K562 (cell line): ENCODE measurements at regions not wholly inside any gene's neighbourhood (a gene's known extent, or its start where the extent isn't known, plus 50 kb on each side); places are given as distances from the start of the nearest gene placed in this dataset.

Experiments used
- ATAC-seq: fragments of 200-7000 bp; cut with Tn5 transposase; 3 replicates; pipeline ENCODE4 v1.9.1; 2020; ENCODE audit warnings: moderate library complexity
- BruUV-seq: library from RNA; stranded (reverse); fragments of 400-500 nt; replicated peaks from 2 replicates; lab custom pipeline; 2021; lab: Mats Ljungman, UMichigan
- CTCF ChIA-PET: fragments of 300-600 bp; formaldehyde crosslinking; extraction: SDS; loops from one replicate; lab custom pipeline; 2021; ENCODE audit warnings: low intra/inter-chr PET ratio; lab: Yijun Ruan, JAX
- POLR2A ChIA-PET: fragments of 300-600, 350-650 bp; sonication (Branson Sonifier 250); formaldehyde crosslinking; extraction: SDS; loops from one replicate; lab custom pipeline; 2021; ENCODE audit warnings: antibody characterized with exemption, inconsistent platforms; lab: Yijun Ruan, JAX
- DNase-seq, 4 experiments: peaks; one replicate each; pipeline versions ENCODE4 v3.0.0 to v3.0.0-alpha.2; 2011 to 2018; ENCODE audit warnings: low spot score in 3 of 4, mixed read lengths in 3 of 4; ENCODE audit errors: extremely low read depth in 1 of 4
- FAIRE-seq: peaks from 2 replicates; lab custom pipeline; 2011; peaks lifted over from hg19 to GRCh38; lab: Jason Lieb, UNC
- H2AFZ ChIP-seq: 2 replicates; pipeline ENCODE4 v1.6.0; 2011; ENCODE audit warnings: low read depth, low read length, control low read depth, inconsistent platforms
- H3K27ac ChIP-seq: fragments of 200-600 bp; 3 replicates; pipeline ENCODE4 v1.8.0; 2011; ENCODE audit warnings: low read depth, mild to moderate bottlenecking, control low read depth, inconsistent platforms, low read length, moderate library complexity, mixed read lengths; ENCODE audit errors: extremely low read depth
- H3K27me3 ChIP-seq, 2 experiments: fragments of 300-600 bp in 1 of 2; 2 replicates in 1 of 2; 3 replicates in 1 of 2; pipeline versions ENCODE4 v1.6.0 to v1.8.0; 2011; ENCODE audit warnings: inconsistent platforms in 2 of 2, low read length in 2 of 2, mild to moderate bottlenecking in 1 of 2, mixed read lengths in 1 of 2, moderate library complexity in 1 of 2; ENCODE audit not compliant: control insufficient read depth in 2 of 2, insufficient read depth in 2 of 2
- H3K36me3 ChIP-seq: fragments of 300-600 bp; 3 replicates; pipeline ENCODE4 v1.8.0; 2011; ENCODE audit warnings: mild to moderate bottlenecking, low read length, inconsistent platforms; ENCODE audit not compliant: control insufficient read depth, insufficient read depth
- H3K4me1 ChIP-seq, 2 experiments: fragments of 200-600 bp in 1 of 2; replicated peaks in 1 of 2; 2 replicates in 1 of 2; 3 replicates in 1 of 2; pipeline versions ENCODE4 v1.5.1 to v1.8.0; 2011; ENCODE audit warnings: inconsistent platforms in 2 of 2, low read length in 2 of 2, mild to moderate bottlenecking in 1 of 2, mixed read lengths in 1 of 2, moderate library complexity in 1 of 2; ENCODE audit not compliant: control insufficient read depth in 2 of 2, insufficient read depth in 2 of 2
- H3K4me2 ChIP-seq: 2 replicates; pipeline ENCODE4 v1.6.1; 2011; ENCODE audit warnings: low read length, control low read depth, inconsistent platforms, mixed read lengths; ENCODE audit not compliant: insufficient read depth
- H3K4me3 ChIP-seq: fragments of 200-600 bp; sonication (generic), shearing (Covaris generic); 2 replicates; pipeline ENCODE4 v1.5.1; 2016; ENCODE audit warnings: control low read depth, inconsistent platforms
- H3K79me2 ChIP-seq: fragments of 200-600 bp; 3 replicates; pipeline ENCODE4 v1.8.0; 2011; ENCODE audit warnings: low read length, inconsistent platforms; ENCODE audit not compliant: control insufficient read depth, insufficient read depth
- H3K9ac ChIP-seq, 2 experiments: 2 replicates each; pipeline versions ENCODE4 v1.6.0 to v1.6.1; 2011; ENCODE audit warnings: low read depth in 2 of 2, low read length in 2 of 2, control low read depth in 1 of 2, inconsistent platforms in 1 of 2, mild to moderate bottlenecking in 1 of 2, mixed read lengths in 1 of 2; ENCODE audit not compliant: insufficient read depth in 1 of 2
- H3K9me1 ChIP-seq: one replicate; pipeline ENCODE4 v1.6.0; 2011; ENCODE audit warnings: inconsistent platforms, mild to moderate bottlenecking, low read length, moderate library complexity; ENCODE audit not compliant: control insufficient read depth, insufficient read depth
- H3K9me3 ChIP-seq: replicated peaks from 2 replicates; pipeline ENCODE4 v1.5.1; 2011; ENCODE audit warnings: low read depth, low read length, inconsistent platforms; ENCODE audit not compliant: control insufficient read depth, insufficient read depth
- H4K20me1 ChIP-seq: replicated peaks from 2 replicates; pipeline ENCODE4 v1.6.1; 2011; ENCODE audit warnings: low read length, inconsistent platforms, mixed read lengths; ENCODE audit not compliant: control insufficient read depth, insufficient read depth
- EWSR1 ChIP-seq: fragments of 450-650 bp; IDR thresholded peaks from 2 replicates; pipeline ENCODE4 v1.6.1; 2018; ENCODE audit warnings: borderline replicate concordance, mild to moderate bottlenecking, low read depth, moderate library complexity; ENCODE audit not compliant: partially characterized antibody
- HOXB6 ChIP-seq: fragments of 250-450 bp; sonication (Bioruptor Pico); IDR thresholded peaks from 2 replicates; pipeline ENCODE4 v1.5.1; 2022; ENCODE audit warnings: mild to moderate bottlenecking, borderline replicate concordance
- NFYB ChIP-seq: IDR thresholded peaks from 2 replicates; pipeline ENCODE4 v1.6.1; 2011; ENCODE audit warnings: mild to moderate bottlenecking, moderate library complexity; ENCODE audit not compliant: insufficient read length; ENCODE audit errors: extremely low read depth
- OTX1 ChIP-seq: fragments of 450-650 bp; formaldehyde crosslinking; IDR thresholded peaks from 2 replicates; pipeline ENCODE4 v1.4.0; 2022; ENCODE audit warnings: mild to moderate bottlenecking
- ZNF263 ChIP-seq: sonication (generic); formaldehyde crosslinking; IDR thresholded peaks from 2 replicates; pipeline ENCODE4 v1.8.0; 2022; ENCODE audit warnings: mild to moderate bottlenecking, missing genetic modification reagents, borderline replicate concordance
- WGBS: fragments of 100-300 bp; shearing (Covaris generic); methylation state at CpG from one replicate; pipeline ENCODE4 v1.1.6; 2016; ENCODE audit warnings: low coverage, mixed read lengths; ENCODE audit not compliant: insufficient coverage; ENCODE audit errors: missing lambda C conversion rate; 5-methylcytosine and 5-hydroxymethylcytosine counted together
- in situ Hi-C: fragments of 300-500 bp; cut with MboI; formaldehyde crosslinking; loops from 4 replicates; pipeline ENCODE4 v1.15.0; 2018; ENCODE audit warnings: inconsistent platforms, mixed read lengths
- intact Hi-C: fragments of 100-400 bp; cut with micrococcal nuclease; formaldehyde crosslinking; loops from 2 replicates; pipeline ENCODE4 v1.14.2; 2022
- TF ChIP-seq, protein P1 (sequence below): fragments of 450-650 bp; IDR thresholded peaks from 2 replicates; pipeline ENCODE4 v1.7.1; 2018; ENCODE audit warnings: mild to moderate bottlenecking, low read depth; ENCODE audit not compliant: partially characterized antibody
- TF ChIP-seq, protein P2 (sequence below): fragments of 150-350 bp; conservative IDR thresholded peaks from 2 replicates; pipeline ENCODE4 v1.6.1; 2014; ENCODE audit warnings: low read length
- TF ChIP-seq, protein P3 (sequence below): fragments of 250-450 bp; sonication (Bioruptor Pico); IDR thresholded peaks from 2 replicates; pipeline ENCODE4 v1.4.0; 2020

DNA sequence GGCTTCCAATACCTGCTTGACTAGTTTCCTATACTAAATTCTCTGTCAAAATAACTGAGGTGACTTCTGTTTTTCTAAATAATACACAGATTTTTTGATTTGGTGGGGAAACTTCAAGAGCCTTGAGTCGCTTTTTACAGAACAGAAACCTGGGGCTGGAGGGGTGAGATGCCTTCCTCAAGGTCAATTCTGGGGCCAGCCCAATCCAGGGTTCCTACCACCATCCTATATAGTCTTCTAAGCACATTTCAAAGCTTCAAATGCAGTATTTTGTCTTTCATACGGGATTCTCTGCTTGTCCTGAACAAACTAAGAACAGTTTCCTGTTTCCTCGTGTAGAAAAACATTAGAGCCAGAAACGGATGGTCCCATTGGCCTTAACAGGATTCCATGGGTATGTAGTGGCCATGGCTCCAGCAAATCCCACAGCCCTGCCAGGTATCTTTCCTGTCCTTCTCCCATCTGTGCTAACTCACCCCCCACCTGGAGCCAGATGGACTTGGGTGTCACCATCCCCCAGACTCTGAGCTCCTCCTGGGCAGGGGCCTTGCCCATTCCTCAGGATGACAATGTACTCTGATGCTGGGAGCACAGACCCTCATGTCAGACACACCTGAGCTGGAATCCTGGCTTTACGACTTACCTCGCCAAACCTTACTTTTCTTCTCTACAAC is 146.9 kb downstream of the KLF13 start:
- DNase-seq, result no peak
- in situ Hi-C loops, result no loop called here
- H3K79me2 ChIP-seq, result no peaks in the 10 kb centered on the region
- H3K9me1 ChIP-seq, result no peaks in the 10 kb centered on the region
- no peaks in the 10 kb centered on the region for H4K20me1 ChIP-seq
- no TSS peak for BruUV-seq
- no peak overlapping the region for H3K27ac ChIP-seq
- no peaks in the 10 kb centered on the region; a peak in 1 of 5 replicates for H3K4me1 ChIP-seq
- intact Hi-C loops, result no loop called here
- H3K27me3 ChIP-seq, result peaks cover 0 to 26% of the 10 kb centered on the region in 2 experiments; a peak in 2 of 5 replicates
- H3K9ac ChIP-seq, result no peak overlapping the region
- no peak for FAIRE-seq
- no peak overlapping the region for H3K4me2 ChIP-seq
- ATAC-seq, result no peak
- no peak overlapping the region for H3K4me3 ChIP-seq
- no peak overlapping the region for H2AFZ ChIP-seq
- no peaks in the 10 kb centered on the region for H3K36me3 ChIP-seq
- ChIA-PET CTCF (no interaction called here), POLR2A (interaction anchor here (0.6 kb wide), 1 partner anchor 206 kb away, joined by 4 read pairs; no protein-coding TSS in a partner anchor)
- 0% methylated on average over 5 of the region's 6 CpGs for WGBS
- H3K9me3 ChIP-seq, result no peaks in the 10 kb centered on the region
- TF ChIP-seq EWSR1, result no peak
- no peak for TF ChIP-seq NFYB
- TF ChIP-seq ZNF263 (CRISPR knock-in tag), result no peak
- no peak for TF ChIP-seq OTX1 (CRISPR knock-in tag)
- TF ChIP-seq, protein P1, sequence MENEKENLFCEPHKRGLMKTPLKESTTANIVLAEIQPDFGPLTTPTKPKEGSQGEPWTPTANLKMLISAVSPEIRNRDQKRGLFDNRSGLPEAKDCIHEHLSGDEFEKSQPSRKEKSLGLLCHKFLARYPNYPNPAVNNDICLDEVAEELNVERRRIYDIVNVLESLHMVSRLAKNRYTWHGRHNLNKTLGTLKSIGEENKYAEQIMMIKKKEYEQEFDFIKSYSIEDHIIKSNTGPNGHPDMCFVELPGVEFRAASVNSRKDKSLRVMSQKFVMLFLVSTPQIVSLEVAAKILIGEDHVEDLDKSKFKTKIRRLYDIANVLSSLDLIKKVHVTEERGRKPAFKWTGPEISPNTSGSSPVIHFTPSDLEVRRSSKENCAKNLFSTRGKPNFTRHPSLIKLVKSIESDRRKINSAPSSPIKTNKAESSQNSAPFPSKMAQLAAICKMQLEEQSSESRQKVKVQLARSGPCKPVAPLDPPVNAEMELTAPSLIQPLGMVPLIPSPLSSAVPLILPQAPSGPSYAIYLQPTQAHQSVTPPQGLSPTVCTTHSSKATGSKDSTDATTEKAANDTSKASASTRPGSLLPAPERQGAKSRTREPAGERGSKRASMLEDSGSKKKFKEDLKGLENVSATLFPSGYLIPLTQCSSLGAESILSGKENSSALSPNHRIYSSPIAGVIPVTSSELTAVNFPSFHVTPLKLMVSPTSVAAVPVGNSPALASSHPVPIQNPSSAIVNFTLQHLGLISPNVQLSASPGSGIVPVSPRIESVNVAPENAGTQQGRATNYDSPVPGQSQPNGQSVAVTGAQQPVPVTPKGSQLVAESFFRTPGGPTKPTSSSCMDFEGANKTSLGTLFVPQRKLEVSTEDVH, result no peak
- TF ChIP-seq, protein P2, sequence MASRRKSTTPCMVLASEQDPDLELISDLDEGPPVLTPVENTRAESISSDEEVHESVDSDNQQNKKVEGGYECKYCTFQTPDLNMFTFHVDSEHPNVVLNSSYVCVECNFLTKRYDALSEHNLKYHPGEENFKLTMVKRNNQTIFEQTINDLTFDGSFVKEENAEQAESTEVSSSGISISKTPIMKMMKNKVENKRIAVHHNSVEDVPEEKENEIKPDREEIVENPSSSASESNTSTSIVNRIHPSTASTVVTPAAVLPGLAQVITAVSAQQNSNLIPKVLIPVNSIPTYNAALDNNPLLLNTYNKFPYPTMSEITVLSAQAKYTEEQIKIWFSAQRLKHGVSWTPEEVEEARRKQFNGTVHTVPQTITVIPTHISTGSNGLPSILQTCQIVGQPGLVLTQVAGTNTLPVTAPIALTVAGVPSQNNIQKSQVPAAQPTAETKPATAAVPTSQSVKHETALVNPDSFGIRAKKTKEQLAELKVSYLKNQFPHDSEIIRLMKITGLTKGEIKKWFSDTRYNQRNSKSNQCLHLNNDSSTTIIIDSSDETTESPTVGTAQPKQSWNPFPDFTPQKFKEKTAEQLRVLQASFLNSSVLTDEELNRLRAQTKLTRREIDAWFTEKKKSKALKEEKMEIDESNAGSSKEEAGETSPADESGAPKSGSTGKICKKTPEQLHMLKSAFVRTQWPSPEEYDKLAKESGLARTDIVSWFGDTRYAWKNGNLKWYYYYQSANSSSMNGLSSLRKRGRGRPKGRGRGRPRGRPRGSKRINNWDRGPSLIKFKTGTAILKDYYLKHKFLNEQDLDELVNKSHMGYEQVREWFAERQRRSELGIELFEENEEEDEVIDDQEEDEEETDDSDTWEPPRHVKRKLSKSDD, result no peak
- TF ChIP-seq, protein P3, sequence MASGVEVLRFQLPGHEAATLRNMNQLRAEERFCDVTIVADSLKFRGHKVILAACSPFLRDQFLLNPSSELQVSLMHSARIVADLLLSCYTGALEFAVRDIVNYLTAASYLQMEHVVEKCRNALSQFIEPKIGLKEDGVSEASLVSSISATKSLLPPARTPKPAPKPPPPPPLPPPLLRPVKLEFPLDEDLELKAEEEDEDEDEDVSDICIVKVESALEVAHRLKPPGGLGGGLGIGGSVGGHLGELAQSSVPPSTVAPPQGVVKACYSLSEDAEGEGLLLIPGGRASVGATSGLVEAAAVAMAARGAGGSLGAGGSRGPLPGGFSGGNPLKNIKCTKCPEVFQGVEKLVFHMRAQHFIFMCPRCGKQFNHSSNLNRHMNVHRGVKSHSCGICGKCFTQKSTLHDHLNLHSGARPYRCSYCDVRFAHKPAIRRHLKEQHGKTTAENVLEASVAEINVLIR (CRISPR knock-in tag), result no peak
- no peak for TF ChIP-seq HOXB6 (CRISPR knock-in tag)
